ENCODE measurements at regions not wholly inside any gene's neighbourhood (a gene's known extent, or its start where the extent isn't known, plus 50 kb on each side); places are given as distances from the start of the nearest gene placed in this dataset.

GRCh38 chr13:107234319-107235073 is 666.6 kb upstream of the ARGLU1 start:
- no peak for FAIRE-seq

DNA sequence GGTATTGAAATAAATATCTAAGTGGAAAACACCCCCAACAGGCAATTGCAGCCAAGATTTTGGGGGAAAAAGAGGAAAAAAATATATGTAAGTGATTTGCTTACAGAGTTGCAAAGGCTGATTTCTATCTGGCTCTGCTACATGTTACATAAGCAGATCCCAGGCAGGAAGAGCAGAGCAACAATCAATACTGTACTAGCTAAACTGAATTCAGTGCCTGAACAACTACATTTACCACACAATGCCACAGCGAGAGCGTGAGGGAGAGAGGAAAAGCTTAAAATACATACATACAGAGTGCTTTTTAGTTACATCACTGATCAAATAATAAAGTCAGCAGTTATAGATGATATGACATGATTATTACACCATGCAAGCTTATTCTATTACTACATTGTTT is 665.6 kb upstream of the ARGLU1 start:
- no peak for FAIRE-seq

DNA sequence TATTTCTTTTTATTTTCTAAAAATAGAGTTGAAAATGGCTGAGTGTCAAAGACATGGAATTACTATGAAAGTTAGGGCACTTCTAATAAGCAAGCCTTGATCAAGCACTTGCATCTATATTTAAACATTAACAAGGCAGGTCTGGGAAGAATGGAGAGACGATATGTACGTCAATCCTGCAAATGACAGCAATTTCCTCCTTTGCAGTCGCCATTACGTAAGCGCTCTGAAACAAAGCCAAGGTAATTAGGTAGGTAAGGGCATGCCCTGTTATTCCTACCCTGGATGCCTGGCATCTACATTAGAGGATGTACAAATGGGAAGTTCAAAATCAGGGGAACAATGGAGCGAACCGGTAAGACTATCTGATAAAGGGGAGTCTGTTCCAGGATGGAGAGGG is 664.0 kb upstream of the ARGLU1 start:
- FAIRE-seq: no peak

- FAIRE-seq: peak; percentile 60
Measured at GRCh38 chr13:107223867-107224266, 655.9 kb upstream of the ARGLU1 start.

GRCh38 chr13:107222597-107222996 is 654.7 kb upstream of the ARGLU1 start:
- FAIRE-seq: no peak

GRCh38 chr13:107220245-107220644 is 652.3 kb upstream of the ARGLU1 start:
- FAIRE-seq: no peak

- no peak for FAIRE-seq
Measured at GRCh38 chr13:107217251-107217650, 649.3 kb upstream of the ARGLU1 start.

DNA sequence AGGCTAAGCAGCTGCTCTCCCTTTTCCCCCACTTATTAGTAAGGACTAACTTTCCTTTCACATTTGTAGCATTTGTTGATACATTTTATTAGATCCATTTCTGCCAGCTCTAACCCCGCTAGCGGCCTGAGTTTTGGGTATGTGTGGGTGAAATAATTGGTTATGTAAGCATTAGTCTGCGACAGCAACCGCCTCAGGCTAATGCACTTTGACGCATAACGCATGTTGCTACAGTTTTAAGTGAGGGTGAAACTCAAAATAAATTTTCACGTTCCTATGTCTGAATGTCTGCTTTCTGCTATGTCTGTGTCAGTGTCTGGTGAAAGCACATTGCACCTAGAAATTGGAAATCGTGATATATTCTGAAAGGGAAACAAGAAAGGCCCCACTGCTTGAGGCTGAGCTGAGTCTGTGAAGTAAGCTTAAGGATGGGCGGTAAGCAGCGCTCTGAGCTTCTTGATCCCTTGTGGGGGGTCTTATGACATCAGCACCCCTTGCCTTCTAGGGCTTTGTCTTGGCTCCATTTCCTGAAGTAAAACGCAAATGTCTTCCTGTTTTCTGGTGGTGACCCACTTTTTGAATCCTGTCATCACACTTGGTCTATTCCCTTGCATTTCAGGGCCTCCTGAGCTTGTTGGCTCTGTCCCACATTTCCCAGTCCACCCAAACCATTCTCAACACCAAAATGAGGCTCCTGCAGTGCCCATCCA is 648.3 kb upstream of the ARGLU1 start:
- FAIRE-seq: no peak

DNA sequence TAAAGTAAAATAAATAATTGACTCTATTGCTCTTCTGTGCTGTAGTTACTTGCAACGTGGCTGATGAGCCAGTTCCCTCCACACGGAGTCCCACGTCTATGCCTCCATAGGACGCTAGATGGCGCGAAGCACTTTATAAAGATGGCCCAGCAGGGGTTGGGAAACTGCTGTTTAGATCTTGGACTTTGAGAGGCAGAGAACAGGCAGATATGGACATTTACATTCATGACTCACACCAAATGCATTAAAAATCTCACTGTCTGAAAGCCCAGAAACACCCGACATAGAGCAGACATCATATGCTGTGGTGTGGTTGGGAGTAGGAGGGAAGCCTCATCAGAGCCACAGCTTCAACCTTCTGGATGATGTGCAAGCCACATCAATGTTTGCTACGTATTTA is 643.1 kb upstream of the ARGLU1 start:
- FAIRE-seq: peak; percentile 92

GRCh38 chr13:107210723-107211030 is 642.7 kb upstream of the ARGLU1 start:
- no peak for FAIRE-seq

DNA sequence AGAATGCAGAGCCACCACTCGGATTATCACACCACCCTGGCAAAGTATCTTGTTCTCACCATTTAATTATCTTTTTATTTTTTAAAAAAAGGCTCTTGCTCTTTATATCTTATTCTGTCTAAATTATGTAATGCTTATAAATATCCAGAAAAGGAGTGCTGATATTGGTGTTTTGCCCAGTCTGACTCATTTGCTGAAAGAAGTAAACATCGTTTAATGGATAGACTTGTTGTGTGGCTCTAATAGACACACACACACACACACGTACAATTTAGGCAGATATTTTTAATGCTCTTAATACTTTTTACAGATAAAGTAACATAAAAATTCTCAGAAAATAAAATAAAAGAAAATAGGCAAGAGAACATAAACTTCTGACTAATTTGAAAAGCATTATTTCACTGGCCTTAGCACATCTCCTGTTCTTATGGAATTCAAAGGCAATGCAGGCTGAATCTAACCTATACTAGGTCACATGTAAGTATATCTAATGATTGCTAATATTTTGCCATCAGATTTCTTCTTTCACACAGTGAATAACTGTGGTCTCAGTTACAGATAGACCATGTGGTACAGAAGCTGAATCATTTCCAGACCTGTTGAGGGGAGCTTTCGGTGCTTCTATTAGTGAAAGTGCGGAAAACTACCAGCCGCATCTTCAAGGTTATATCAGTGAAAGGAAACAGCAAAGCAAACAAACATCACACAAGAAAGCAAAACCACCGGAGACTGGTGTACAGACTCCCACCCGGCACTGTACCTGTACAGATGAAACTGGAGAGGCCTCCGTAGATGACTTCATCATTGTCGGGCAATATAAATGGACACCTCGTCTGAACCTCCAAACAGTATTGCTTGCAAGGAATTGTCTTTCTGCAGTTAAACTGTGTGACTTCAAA is 642.1 kb upstream of the ARGLU1 start:
- no peak for FAIRE-seq

GRCh38 chr13:107208889-107209288 is 641.0 kb upstream of the ARGLU1 start:
- FAIRE-seq: no peak

DNA sequence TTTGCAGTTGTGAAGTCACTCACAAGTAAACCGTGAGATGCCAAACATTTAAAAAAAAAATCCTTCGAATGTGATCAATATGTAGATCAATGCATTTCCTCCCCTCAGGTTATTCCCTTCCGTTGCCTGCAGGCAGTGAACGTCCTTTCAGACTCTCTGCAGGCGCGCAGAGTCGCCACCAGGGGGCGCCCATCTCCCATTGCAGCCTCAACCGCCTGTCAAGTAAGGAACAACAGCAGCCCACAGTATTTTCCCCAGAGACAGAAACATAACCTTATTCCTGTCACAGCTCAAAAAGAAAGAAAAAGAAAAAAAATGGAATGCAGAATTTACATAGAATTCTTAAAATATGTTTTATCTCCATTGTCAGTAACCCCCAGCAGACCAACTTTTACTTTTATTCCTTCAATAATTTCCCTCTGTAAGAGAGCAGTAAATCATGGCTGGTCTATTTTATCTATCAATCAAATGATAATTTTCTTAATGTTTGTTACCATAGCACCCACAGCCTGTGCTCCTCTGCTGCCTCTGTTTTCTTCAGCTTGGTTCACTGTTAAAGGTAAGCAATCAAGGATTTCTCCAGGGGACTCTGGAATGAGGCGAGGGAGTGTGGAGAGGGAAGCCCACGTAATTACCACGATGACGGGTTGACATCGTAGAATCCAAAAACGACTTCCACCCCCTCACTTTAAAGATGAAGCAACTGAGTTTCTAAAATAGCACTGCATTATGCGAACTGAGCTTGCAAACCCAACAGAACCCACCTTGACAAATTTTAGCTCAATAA is 637.6 kb upstream of the ARGLU1 start:
- FAIRE-seq: peak; percentile 81

DNA sequence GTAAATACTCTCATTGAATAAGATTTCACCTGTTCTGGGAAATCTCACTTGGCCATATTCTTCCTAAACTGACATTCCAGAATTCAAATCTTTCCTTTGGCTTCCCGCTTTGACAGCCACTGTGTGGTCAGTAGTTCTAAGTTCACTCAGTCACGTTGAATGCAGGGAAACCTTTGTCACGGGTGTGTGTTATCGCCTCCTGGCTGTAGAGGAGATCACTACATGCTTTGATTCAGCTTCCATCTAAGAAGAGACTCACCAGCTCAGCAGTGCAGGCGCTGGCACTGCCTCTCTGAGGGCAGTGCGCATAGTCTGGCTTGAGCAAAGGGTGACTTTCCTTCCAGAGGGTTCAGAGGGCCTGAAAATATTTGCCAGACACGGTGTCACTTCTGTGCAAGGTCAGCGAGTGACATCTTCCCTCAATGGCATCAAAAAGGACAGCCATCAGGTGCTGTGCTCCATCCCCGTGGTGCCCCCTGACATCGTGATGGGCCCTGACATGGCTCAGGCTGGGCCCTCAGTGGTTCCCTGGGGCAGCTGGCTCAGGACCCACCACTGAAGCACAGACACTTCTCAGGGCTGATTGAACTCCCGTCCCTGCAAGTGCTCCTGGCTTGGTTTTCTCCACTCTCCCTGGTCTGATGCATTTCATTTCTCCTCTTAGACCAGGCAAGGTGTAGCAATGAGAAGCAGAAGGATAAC is 635.4 kb upstream of the ARGLU1 start:
- FAIRE-seq: no peak

DNA sequence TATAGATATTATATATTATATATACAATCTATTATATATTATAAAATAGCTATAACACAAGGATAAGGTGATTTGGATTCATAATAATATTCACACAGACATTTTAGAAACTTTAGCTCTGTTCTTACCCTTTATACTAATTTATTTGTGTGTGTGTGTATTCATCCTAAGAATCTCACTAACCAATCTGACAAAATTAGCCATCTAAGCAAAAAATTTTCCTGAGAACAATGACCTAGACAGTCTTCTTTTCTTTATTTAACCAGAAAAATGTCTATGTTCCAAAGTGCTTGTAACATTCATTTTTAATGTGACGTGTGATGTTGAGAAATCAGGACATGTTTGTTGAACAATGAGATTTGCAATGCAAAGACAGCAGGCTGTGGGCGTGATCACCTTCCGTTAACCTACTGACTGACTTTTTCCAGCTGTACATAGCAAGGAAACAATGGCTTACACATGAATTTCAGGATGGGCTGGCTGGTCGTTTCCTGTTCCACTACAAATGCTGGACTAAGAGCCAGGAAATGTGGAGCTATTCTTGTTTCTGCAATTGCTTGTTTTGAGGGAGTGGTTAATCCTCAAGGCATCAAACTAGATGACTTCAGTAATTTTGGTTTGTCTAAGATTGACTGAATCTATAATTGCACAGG is 634.6 kb upstream of the ARGLU1 start:
- no peak for FAIRE-seq

- FAIRE-seq: no peak
Measured at GRCh38 chr13:107200491-107200890, 632.6 kb upstream of the ARGLU1 start.

DNA sequence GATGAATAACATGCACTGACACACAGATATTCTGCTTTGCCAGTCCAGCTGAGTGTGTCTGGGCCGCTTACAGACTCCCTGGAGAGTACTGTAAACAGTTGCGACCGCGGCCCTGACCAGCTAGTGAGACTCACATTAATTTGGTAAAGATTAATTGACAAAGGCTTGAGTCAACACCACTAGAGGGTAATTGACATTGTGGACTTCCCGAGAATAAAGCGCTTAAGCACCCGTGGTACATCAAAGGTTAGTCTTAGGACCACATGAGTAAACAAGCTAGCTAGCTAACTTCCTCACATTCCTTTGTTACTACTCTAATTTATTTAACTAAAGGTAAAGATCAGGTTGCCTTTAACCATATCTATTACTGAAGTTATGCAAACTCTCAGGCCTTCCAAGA is 624.4 kb upstream of the ARGLU1 start:
- FAIRE-seq: no peak

- no peak for FAIRE-seq
Measured at GRCh38 chr13:107190065-107190464, 622.1 kb upstream of the ARGLU1 start.

DNA sequence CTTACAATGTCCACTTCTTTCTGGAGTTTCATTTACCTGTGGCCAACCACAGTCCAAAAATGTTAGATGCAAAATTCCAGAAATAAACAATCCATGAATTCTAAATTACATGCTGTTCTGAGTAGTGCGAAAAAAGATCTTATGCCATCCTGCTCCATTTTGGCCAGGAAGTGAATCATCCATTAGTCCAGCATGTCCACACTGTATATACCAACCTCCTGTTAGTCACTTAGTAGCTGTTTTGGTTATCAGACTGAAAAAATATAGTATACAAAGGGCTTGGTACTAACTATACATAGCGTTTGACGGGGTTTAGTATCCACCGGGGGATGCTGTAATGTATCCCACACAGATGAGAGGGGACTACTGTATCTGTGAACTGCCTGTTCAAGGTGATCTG is 618.0 kb upstream of the ARGLU1 start:
- FAIRE-seq: no peak

- no peak for FAIRE-seq
Measured at GRCh38 chr13:107170270-107170931, 602.5 kb upstream of the ARGLU1 start.

GRCh38 chr13:107157271-107157670 is 589.3 kb upstream of the ARGLU1 start:
- FAIRE-seq: peak; percentile 60
